Duodenal mucosa (tissue), 2 donors: ENCODE measurements at regions not wholly inside any gene's neighbourhood (a gene's known extent, or its start where the extent isn't known, plus 50 kb on each side); places are given as distances from the start of the nearest gene placed in this dataset.

ENCODE experiments used
- H3K27ac ChIP-seq: one replicate; pipeline ENCODE4 v1.7.0; 2013; ENCODE audit warnings: low read depth, low read length
- H3K27me3 ChIP-seq, 2 donors: one replicate each; pipeline ENCODE4 v1.7.0; 2013; ENCODE audit warnings: low read length in 2 of 2, control low read depth in 1 of 2; ENCODE audit not compliant: insufficient read depth in 2 of 2, control insufficient read depth in 1 of 2
- H3K36me3 ChIP-seq, 2 donors: one replicate each; pipeline ENCODE4 v1.7.0; 2013; ENCODE audit warnings: low read length in 2 of 2, control low read depth in 1 of 2; ENCODE audit not compliant: insufficient read depth in 2 of 2, control insufficient read depth in 1 of 2
- H3K4me1 ChIP-seq, 2 donors: one replicate each; pipeline ENCODE4 v1.7.0; 2013; ENCODE audit warnings: low read length in 2 of 2, control low read depth in 1 of 2; ENCODE audit not compliant: insufficient read depth in 2 of 2, control insufficient read depth in 1 of 2
- H3K4me3 ChIP-seq, 2 donors: one replicate each; pipeline ENCODE4 v1.7.0; 2013; ENCODE audit warnings: low read length in 2 of 2, low read depth in 1 of 2
- H3K9ac ChIP-seq, 2 donors: one replicate each; pipeline ENCODE4 v1.7.0; 2013; ENCODE audit warnings: low read length in 2 of 2, low read depth in 1 of 2
- H3K9me3 ChIP-seq, 2 donors: one replicate each; pipeline ENCODE4 v1.7.0; 2013; ENCODE audit warnings: low read length in 2 of 2, control low read depth in 1 of 2; ENCODE audit not compliant: control insufficient read depth in 1 of 2

DNA sequence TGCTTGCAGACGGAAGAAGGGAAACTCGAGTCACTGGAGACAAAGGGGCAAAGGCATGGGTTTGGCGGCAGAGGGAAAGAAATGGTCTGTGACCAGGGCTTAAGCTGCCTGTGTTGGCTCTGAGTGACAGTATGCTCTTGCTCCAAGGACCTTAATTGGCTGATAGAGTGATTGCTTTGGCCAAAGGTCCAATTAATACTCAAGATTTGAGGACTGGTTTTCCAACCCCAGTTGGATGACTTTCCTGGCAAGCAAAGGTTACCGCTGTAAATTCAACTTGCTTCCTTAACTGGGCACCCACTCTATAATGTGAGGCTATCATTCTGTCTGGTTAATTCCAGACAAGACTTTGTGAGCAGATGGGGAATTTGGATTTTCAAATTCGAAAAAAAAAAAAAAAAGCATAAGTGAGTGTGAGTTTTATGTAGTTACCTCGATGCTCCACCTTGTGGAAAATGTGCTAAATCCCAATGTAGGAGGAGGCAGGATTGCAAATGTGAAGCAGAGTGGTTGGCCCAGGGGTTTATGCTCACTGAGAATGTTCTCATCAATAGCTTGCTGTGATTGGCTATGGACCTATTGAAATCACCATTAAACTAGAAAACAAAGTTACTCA lies 150.7 kb upstream of the GMDS start:
- H3K9ac ChIP-seq, result no peak overlapping the region
- H3K4me1 ChIP-seq, result no peaks in the 10 kb centered on the region
- no peaks in the 10 kb centered on the region for H3K9me3 ChIP-seq
- no peak overlapping the region for H3K4me3 ChIP-seq
- H3K36me3 ChIP-seq, result peaks cover 0 to 10% of the 10 kb centered on the region in 2 donors
- no peak overlapping the region for H3K27ac ChIP-seq
- H3K27me3 ChIP-seq, result no peaks in the 10 kb centered on the region

GRCh38 chr6:2388554-2389324 lies 143.3 kb upstream of the GMDS start:
- H3K9ac ChIP-seq, result no peak overlapping the region
- no peak overlapping the region for H3K4me3 ChIP-seq
- H3K4me1 ChIP-seq, result no peaks in the 10 kb centered on the region
- no peaks in the 10 kb centered on the region for H3K36me3 ChIP-seq
- H3K9me3 ChIP-seq, result no peaks in the 10 kb centered on the region
- no peak overlapping the region for H3K27ac ChIP-seq
- no peaks in the 10 kb centered on the region for H3K27me3 ChIP-seq

DNA sequence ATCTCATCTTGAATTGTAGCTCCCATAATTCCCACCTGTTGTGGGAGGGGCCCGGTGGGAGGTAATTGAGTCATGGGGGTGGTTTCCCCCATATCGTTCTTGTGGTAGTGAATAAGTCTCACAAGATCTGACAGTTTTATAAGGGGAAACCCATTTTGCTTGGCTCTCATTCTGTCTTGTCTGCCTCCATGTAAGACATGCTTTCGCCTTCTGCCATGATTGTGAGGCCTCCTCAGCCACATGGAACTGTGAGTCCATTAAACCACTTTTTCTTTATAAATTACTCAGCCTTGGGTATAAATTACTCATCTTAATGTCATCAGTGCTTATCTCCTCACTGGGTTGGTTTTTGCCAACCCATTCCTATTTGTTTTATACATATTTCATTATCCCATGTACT lies 142.0 kb upstream of the GMDS start:
- Histone ChIP-seq H3K4me1 (no peaks in the 10 kb centered on the region), H3K36me3 (no peaks in the 10 kb centered on the region), H3K9me3 (no peaks in the 10 kb centered on the region), H3K27ac (no peak overlapping the region), H3K9ac (no peak overlapping the region), H3K4me3 (no peak overlapping the region), H3K27me3 (no peaks in the 10 kb centered on the region)

DNA sequence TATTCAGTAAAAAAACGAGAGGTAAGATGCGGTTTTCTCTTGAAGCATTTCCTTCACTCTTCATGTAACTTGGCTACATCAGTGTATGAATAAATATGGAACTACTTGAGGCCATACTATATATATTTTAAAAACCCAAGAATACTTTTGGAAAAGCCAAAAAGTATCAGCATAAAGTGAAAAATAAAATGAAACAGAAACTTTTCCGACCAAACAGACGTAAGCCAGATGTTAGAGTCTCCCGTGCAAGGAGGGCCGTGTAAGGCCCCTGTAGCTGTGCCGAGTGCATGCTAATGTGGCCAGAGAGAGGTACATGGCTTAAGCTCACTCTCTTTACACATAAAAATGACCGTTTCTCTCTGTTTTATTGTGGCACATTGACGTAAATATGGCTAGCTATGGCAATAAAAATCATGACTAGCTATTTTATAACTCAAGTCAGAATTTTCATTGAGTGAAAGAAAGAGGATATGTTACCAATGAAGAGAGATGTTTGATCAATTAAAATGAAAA lies 140.1 kb upstream of the GMDS start:
- no peaks in the 10 kb centered on the region for H3K27me3 ChIP-seq
- no peaks in the 10 kb centered on the region for H3K4me1 ChIP-seq
- no peaks in the 10 kb centered on the region for H3K9me3 ChIP-seq
- no peak overlapping the region for H3K4me3 ChIP-seq
- H3K27ac ChIP-seq, result no peak overlapping the region
- no peaks in the 10 kb centered on the region for H3K36me3 ChIP-seq
- H3K9ac ChIP-seq, result no peak overlapping the region

DNA sequence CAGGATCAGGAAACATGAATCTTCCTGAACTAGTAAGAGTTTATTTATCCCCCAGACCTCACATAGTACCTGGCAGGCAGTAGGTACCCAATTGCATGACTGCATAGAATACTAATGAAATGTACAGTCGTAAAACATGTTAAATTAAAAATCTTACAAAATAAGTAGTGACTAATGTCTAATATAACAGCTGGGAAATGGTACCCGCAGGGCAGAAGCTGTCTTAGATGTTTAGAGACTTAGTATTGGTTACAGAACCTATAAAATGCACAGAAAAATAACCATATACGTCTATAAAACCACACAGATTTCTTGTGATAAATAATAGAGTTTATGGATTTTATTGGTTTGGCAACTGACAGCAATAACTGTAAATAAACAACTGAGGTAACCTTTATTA lies 139.1 kb upstream of the GMDS start:
- Histone ChIP-seq H3K9me3 (no peaks in the 10 kb centered on the region), H3K4me1 (no peaks in the 10 kb centered on the region), H3K27ac (no peak overlapping the region), H3K27me3 (no peaks in the 10 kb centered on the region), H3K36me3 (no peaks in the 10 kb centered on the region), H3K9ac (no peak overlapping the region), H3K4me3 (no peak overlapping the region)

- no peaks in the 10 kb centered on the region for H3K4me1 ChIP-seq
- no peak overlapping the region for H3K27ac ChIP-seq
- H3K36me3 ChIP-seq, result no peaks in the 10 kb centered on the region
- no peak overlapping the region for H3K4me3 ChIP-seq
- H3K9ac ChIP-seq, result no peak overlapping the region
- H3K9me3 ChIP-seq, result no peaks in the 10 kb centered on the region
- no peaks in the 10 kb centered on the region for H3K27me3 ChIP-seq
Observed at GRCh38 chr6:2381872-2382661, 136.7 kb upstream of the GMDS start.

GRCh38 chr6:2378891-2379652 lies 133.7 kb upstream of the GMDS start:
- Histone ChIP-seq H3K4me1 (no peaks in the 10 kb centered on the region), H3K9ac (no peak overlapping the region), H3K36me3 (no peaks in the 10 kb centered on the region), H3K4me3 (no peak overlapping the region), H3K9me3 (no peaks in the 10 kb centered on the region), H3K27me3 (no peaks in the 10 kb centered on the region), H3K27ac (no peak overlapping the region)

- no peaks in the 10 kb centered on the region for H3K4me1 ChIP-seq
- H3K27ac ChIP-seq, result no peak overlapping the region
- no peak overlapping the region for H3K4me3 ChIP-seq
Observed at GRCh38 chr6:2378046-2378657, 132.7 kb upstream of the GMDS start.

DNA sequence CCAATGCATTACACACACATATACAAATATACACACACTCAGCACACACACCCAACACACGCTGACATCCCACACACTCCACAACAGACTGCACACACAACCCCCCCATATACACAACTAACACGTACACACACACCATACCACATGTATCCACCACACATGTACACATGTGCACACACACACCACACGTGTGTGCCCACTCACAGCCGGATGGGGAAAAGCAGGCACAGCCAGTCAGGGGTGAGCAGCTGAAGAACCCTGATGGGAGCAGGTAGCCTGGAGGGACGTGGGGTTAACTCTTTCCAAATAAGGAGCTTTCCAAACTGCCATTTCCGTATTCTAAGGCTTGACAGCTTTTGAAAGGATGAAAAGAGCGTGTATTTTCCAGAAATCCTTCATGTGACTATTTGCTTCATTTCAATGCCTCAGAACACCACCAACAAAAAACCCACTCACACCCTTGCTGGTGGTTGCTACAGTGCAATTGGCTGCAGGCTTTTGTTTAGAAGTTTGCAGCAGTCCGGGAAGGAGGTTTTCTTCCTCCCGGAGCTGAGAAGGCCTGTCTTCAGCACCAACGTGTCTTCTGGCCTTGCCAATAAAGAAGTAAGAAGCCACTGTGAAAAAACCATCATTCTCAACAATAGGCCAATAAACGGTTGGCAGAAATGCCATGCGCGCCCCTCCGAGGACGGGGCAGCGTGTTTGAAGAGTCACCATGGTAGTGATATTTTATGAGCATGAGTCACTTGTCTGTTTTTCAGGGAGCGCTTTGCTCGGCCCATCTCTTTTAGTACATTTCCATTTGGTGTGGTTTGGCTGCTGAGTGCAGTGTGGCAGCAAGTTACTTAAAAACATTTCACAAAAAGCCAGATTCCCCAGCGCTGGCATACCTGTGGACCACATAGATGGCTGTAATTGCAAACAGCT lies 131.3 kb upstream of the GMDS start:
- Histone ChIP-seq H3K27me3 (no peaks in the 10 kb centered on the region), H3K4me1 (no peaks in the 10 kb centered on the region), H3K9ac (no peak overlapping the region), H3K9me3 (no peaks in the 10 kb centered on the region), H3K36me3 (no peaks in the 10 kb centered on the region), H3K4me3 (no peak overlapping the region), H3K27ac (no peak overlapping the region)

More at GRCh38 chr6:2378046-2378657, 132.7 kb upstream of the GMDS start:
- Histone ChIP-seq H3K27me3 (no peaks in the 10 kb centered on the region), H3K36me3 (no peaks in the 10 kb centered on the region), H3K9ac (no peak overlapping the region), H3K9me3 (no peaks in the 10 kb centered on the region)
